Stomach (tissue), 8 donors: ENCODE measurements at regions not wholly inside any gene's neighbourhood (a gene's known extent, or its start where the extent isn't known, plus 50 kb on each side); places are given as distances from the start of the nearest gene placed in this dataset.

Experiments used
- DNase-seq, 2 donors: peaks; one replicate each; pipeline versions ENCODE4 v3.0.0 to v3.0.0-alpha.2; 2013 to 2019
- H3K27ac ChIP-seq, 5 donors: fragments of 200-600 bp in 4 of 5; sonication (generic) in 4 of 5; one replicate each; pipeline ENCODE4 v1.5.1; 2013 to 2019; ENCODE audit warnings: mild to moderate bottlenecking in 1 of 5, moderate library complexity in 1 of 5
- H3K27me3 ChIP-seq, 3 donors: fragments of 200-600 bp; sonication (generic); one replicate each; pipeline ENCODE4 v1.5.1; 2017 to 2019; ENCODE audit warnings: mixed run types in 1 of 3
- H3K36me3 ChIP-seq, 4 donors: fragments of 200-600 bp; sonication (generic); 1 replicate in 3 of 4; 2 replicates in 1 of 4; pipeline ENCODE4 v1.5.1; 2016 to 2019
- H3K4me1 ChIP-seq, 4 donors: fragments of 200-600 bp; sonication (generic); one replicate each; pipeline ENCODE4 v1.5.1; 2016 to 2019
- H3K4me3 ChIP-seq, 4 donors: fragments of 200-600 bp; sonication (generic) in 3 of 4; one replicate each; pipeline ENCODE4 v1.5.1; 2016 to 2019; ENCODE audit warnings: mild to moderate bottlenecking in 1 of 4
- H3K9me3 ChIP-seq, 4 donors: fragments of 200-600 bp; sonication (generic); one replicate each; pipeline ENCODE4 v1.5.1; 2016 to 2019
- CTCF ChIP-seq, 7 experiments: fragments of 450-650 bp in 4 of 7; fragments of 200-600 bp in 3 of 7; sonication (generic) in 3 of 7; IDR thresholded peaks; one replicate each; pipeline ENCODE4 v1.5.1; 2016 to 2019; ENCODE audit warnings: antibody characterized with exemption in 7 of 7, control low read depth in 2 of 7, mild to moderate bottlenecking in 1 of 7
- EP300 ChIP-seq: sonication (generic); formaldehyde crosslinking; IDR thresholded peaks from one replicate; pipeline ENCODE4 v1.6.1; 2017; ENCODE audit warnings: antibody characterized with exemption
- POLR2A ChIP-seq, 4 donors: fragments of 450-650 bp; IDR thresholded peaks; one replicate each; pipeline ENCODE4 v1.6.1; 2016; ENCODE audit warnings: antibody characterized with exemption in 4 of 4, control low read depth in 2 of 4, mild to moderate bottlenecking in 1 of 4, moderate library complexity in 1 of 4
- POLR2AphosphoS5 ChIP-seq, 3 donors: sonication (generic); formaldehyde crosslinking; IDR thresholded peaks; one replicate each; pipeline ENCODE4 v1.6.1; 2016; ENCODE audit warnings: antibody characterized with exemption in 3 of 3
- WGBS, 5 donors: extraction: QIAGEN DNeasy Blood & Tissue Kit in 3 of 5; methylation state at CpG; one replicate each; pipeline versions ENCODE4 v1.1.5 to v1.1.7; 2013 to 2018; 5-methylcytosine and 5-hydroxymethylcytosine counted together
- intact Hi-C: fragments of 100-400 bp; cut with DNase I; formaldehyde crosslinking; loops from one replicate; pipeline ENCODE4 v1.15.1; 2023; ENCODE audit warnings: low total_unique reads
- donor health status: healthy with polysubstance abuse.
- donor health status: Bipolar disorder and iron deficiency.
- donor health status: healthy.

GRCh38 chr2:123366239-123366837, 658.7 kb upstream of the CNTNAP5 start:
- H3K36me3 ChIP-seq: no peaks in the 10 kb centered on the region
- intact Hi-C loops: no loop called here
- H3K27me3 ChIP-seq: no peaks in the 10 kb centered on the region
- 22 to 40% (median 37%) methylated on average over 1 of the region's 1 CpG for WGBS, 5 donors
- H3K4me1 ChIP-seq: no peaks in the 10 kb centered on the region
- H3K27ac ChIP-seq: no peak overlapping the region
- DNase-seq: no peak
- no peaks in the 10 kb centered on the region for H3K9me3 ChIP-seq
- no peak overlapping the region for H3K4me3 ChIP-seq
- no peak for TF ChIP-seq POLR2A (IDR thresholded peaks at IDR 0.05)
- TF ChIP-seq EP300: no peak
- no peak for TF ChIP-seq POLR2AphosphoS5 (IDR thresholded peaks at IDR 0.05)
- no peak for TF ChIP-seq CTCF (IDR thresholded peaks at IDR 0.05)

- no peak overlapping the region for H3K27ac ChIP-seq
- intact Hi-C loops: no loop called here
- TF ChIP-seq POLR2A (IDR thresholded peaks at IDR 0.05) (no peak), EP300 (no peak), CTCF (IDR thresholded peaks at IDR 0.05) (no peak), POLR2AphosphoS5 (IDR thresholded peaks at IDR 0.05) (no peak)
- no peak overlapping the region for H3K4me3 ChIP-seq
- no peaks in the 10 kb centered on the region for H3K27me3 ChIP-seq
- H3K4me1 ChIP-seq: no peaks in the 10 kb centered on the region
- no peaks in the 10 kb centered on the region for H3K9me3 ChIP-seq
- no peaks in the 10 kb centered on the region for H3K36me3 ChIP-seq
- DNase-seq: no peak
Observed at GRCh38 chr2:123370186-123370585, 654.9 kb upstream of the CNTNAP5 start.

GRCh38 chr2:123371535-123371934, 653.6 kb upstream of the CNTNAP5 start:
- H3K4me1 ChIP-seq: no peaks in the 10 kb centered on the region
- H3K9me3 ChIP-seq: no peaks in the 10 kb centered on the region
- H3K27ac ChIP-seq: no peak overlapping the region
- TF ChIP-seq POLR2AphosphoS5 (IDR thresholded peaks at IDR 0.05) (no peak), CTCF (IDR thresholded peaks at IDR 0.05) (no peak), EP300 (no peak), POLR2A (IDR thresholded peaks at IDR 0.05) (no peak)
- 78 to 87% (median 79%) methylated on average over 3 of the region's 3 CpGs for WGBS, 5 donors
- intact Hi-C loops: no loop called here
- H3K27me3 ChIP-seq: no peaks in the 10 kb centered on the region
- H3K4me3 ChIP-seq: no peak overlapping the region
- no peaks in the 10 kb centered on the region for H3K36me3 ChIP-seq
- DNase-seq: no peak

GRCh38 chr2:123380370-123380935, 644.6 kb upstream of the CNTNAP5 start:
- intact Hi-C loops: no loop called here
- TF ChIP-seq POLR2AphosphoS5 (IDR thresholded peaks at IDR 0.05) (no peak), EP300 (no peak), POLR2A (IDR thresholded peaks at IDR 0.05) (no peak), CTCF (IDR thresholded peaks at IDR 0.05) (no peak)
- Histone ChIP-seq H3K27ac (no peak overlapping the region), H3K27me3 (no peaks in the 10 kb centered on the region), H3K36me3 (no peaks in the 10 kb centered on the region), H3K4me3 (no peak overlapping the region), H3K4me1 (no peaks in the 10 kb centered on the region), H3K9me3 (peaks cover 0 to 16% (median 7%) of the 10 kb centered on the region in 4 donors)
- peak in 1 of 2 donors; percentile 18 for DNase-seq
- 63 to 73% (median 68%) methylated on average over 7 to 8 of the region's 8 CpGs for WGBS, 5 donors
